Urothelium cell line (cell line): ENCODE measurements at regions not wholly inside any gene's neighbourhood (a gene's known extent, or its start where the extent isn't known, plus 50 kb on each side); places are given as distances from the start of the nearest gene placed in this dataset.

Source experiments
- DNase-seq: peaks from one replicate; pipeline ENCODE4 v3.0.0; 2011; ENCODE audit warnings: low spot score, mixed read lengths
- FAIRE-seq: peaks from 2 replicates; lab custom pipeline; 2011; peaks lifted over from hg19 to GRCh38; lab: Jason Lieb, UNC

DNA sequence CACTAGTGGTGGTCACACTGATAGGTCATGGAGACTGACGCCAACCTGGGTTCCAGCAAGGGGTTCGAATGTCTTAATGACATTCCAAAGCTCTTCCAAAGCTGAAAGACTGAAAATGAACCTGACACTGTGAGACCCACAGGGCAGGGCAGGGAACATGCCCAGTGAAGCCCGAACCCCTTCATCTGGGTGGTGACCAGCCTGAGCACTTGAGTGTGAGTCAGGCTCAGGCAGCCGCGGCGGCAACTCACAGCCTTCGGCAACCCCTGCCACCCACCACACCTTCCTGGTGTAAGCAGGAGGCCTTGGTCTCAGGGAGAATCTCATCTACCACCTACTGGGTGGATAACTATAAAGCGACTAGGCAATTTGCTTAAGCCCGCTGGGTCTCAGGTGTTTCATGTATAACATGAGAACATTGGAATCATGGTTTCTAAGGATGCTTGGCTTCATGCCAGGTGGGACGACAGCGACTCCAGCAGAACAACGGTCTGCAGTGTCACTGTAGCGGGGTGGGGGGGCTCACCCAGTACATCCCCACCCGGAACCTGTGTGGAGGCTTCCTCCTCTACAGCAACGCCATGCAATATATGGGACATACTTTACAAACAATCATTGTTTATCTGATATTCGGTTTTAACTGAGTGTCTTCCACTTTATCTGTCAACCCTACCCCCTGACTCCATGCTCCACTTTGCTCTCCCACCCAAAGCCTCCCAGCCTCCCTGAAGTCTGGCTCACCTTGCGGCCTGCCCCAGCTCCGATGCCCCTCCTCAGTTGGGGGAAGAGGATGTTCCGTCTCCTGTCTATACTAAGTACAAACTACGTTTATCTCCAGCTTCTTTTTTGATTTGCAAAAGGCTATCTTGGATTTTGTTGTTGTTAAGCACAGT, 125.0 kb upstream of the MEF2A start:
- FAIRE-seq (no peak), DNase-seq (no peak)

DNA sequence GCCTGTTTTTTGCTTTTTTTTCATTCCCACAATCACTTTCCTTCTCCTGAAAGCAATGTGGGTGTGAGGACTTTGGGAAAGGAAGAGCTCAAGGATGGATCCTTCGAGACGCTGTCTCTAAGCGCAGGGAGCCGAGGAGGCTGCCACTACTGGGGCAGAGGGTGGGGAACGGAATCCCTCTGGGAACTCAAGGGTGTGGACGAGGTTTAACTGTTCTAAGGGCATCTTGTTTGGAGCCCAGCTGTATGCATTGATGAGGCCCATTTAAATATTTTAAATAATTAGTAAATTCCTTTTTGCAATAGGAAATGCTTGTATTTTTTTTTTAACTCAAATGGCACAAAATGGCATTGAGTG, 124.4 kb upstream of the MEF2A start:
- DNase-seq (no peak), FAIRE-seq (no peak)

DNA sequence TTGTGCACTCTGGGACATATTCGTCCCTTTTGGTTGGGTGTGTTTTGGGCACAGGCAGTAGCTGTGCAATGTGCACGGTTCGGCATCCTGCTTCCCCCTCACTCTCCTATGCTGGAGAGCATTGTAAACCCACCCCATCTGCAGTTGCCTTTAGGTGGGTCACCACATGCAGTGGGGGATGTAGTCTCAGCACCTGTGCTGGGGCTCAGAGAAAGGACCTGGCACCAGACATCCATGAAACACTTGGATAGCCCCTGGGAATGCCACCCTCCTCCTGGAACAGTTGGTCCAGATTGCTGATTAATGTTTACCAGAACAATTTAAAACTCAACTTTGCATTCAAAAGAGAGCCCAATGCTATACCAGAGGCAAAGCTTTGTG, 123.9 kb upstream of the MEF2A start:
- FAIRE-seq (no peak), DNase-seq (no peak)

DNA sequence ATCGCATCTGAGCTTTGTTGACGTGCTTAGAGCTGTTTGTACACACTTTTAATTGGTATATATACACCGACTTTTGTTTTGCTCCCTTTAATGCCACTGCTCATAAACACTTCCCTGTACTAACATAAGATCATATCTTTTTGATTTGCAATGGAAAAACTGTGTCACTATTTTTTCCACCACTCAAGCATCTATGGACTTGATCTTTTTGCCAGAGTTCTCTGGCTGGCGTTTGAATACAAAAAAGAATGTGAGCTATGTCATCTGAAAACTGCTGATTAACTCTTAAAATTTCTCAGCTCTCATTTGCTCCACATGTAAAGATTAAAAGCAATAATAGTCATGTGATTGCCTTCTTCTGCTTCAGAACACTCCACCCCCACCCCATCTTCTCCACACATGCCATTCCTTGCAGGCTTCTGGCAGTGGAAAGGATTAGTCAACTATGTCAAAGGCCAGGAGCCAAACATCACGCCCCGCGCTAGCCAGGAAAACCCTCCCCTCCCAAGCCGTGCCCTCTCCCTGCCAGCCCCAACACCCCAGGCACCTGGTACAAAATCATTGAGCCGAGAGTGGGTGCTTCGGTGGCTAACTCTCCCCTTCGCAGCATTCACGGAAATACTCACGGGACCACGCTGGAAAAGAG, 123.4 kb upstream of the MEF2A start:
- FAIRE-seq (peak; percentile 91), DNase-seq (peak; percentile 89)

DNA sequence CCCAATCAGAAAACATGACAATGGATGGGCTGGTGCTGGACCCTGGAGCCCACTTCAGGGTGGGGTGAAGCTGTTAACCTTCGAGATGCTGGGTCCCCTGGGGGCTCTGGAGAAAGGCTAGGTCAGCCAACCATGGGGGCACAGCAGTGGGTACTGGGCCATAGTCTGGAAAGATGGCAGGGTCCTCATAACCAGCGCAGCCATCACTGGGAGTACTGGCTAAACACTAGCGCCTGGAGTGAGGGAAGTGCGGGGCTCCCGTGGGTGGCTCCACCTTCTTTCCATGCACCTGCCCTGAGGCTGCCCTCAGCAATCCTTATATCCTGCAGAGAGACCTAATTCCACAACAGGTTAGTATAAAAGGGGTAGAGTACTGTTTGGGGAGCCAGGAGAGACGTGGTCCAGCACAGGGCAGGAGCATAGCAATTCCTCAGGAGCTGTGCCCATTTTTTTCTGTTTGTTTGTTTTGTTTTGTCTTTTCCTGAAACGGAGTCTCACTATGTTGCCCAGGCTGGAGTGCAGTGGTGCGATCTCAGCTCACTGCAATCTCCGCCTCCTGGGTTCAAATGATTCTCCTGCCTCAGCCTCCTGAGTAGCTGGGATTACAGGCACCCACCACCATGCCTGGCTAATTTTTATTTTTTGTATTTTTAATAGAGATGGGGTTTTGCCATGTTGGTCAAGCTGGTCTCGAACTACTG, 122.6 kb upstream of the MEF2A start:
- DNase-seq = no peak
- no peak for FAIRE-seq

DNA sequence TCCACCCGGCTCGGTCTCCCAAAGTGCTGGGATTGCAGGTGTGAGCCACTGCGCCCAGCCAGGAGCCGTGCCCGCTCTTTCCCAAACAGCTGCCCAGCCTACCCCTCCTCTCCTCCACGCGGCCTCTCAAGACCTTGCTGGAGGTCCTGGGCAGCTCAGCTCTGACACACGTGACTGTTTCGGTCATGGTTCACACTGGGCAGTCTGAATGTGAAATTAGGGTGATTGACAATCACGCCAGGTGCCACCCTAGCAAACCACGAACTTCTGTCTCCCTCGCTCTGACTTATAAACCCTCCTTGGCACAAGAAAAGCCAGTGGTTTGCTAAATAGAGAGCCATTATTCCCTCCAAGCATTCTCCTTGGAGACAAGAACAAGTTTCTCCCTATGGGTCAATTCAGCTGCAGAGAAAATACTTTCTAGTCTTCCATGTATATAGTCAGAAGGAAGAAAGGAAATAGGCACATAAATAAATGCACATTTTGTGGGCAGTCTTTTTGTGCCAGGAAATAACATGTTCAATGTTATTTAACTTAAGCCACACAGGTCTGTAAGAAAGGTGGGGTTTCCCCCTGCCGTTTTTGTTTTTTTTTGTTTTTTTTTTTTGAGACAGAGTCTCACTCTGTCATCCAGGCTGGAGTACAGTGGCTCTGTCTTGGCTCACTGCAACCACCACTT, 121.9 kb upstream of the MEF2A start:
- DNase-seq = no peak
- FAIRE-seq = no peak

DNA sequence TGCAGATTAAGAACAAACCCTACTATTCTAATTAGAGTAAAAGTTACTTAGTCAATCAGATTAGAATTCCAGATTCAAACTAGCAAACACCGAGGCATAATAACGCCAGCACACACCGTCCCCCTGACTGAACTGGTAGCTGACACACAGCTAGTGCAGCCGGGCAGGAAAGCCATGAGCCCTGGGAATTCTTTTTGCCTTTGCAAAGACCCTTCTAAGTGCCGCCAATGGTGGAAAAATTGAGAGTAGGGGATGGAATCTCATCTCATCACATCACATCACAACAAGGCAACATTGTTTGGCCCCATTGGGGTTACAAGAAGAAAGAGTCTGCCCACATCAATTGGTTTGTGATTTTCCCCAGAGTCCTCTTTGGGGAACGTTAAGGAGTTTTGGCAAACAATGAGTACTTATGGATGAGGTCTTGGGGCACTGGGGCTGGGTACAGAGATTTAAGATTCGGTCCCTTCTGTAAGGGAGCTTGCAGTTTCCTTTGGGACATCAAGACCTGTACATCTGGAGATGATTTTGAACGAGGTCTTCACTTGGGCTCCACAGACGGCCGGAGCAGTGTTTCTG, 120.4 kb upstream of the MEF2A start:
- DNase-seq (no peak), FAIRE-seq (no peak)

DNA sequence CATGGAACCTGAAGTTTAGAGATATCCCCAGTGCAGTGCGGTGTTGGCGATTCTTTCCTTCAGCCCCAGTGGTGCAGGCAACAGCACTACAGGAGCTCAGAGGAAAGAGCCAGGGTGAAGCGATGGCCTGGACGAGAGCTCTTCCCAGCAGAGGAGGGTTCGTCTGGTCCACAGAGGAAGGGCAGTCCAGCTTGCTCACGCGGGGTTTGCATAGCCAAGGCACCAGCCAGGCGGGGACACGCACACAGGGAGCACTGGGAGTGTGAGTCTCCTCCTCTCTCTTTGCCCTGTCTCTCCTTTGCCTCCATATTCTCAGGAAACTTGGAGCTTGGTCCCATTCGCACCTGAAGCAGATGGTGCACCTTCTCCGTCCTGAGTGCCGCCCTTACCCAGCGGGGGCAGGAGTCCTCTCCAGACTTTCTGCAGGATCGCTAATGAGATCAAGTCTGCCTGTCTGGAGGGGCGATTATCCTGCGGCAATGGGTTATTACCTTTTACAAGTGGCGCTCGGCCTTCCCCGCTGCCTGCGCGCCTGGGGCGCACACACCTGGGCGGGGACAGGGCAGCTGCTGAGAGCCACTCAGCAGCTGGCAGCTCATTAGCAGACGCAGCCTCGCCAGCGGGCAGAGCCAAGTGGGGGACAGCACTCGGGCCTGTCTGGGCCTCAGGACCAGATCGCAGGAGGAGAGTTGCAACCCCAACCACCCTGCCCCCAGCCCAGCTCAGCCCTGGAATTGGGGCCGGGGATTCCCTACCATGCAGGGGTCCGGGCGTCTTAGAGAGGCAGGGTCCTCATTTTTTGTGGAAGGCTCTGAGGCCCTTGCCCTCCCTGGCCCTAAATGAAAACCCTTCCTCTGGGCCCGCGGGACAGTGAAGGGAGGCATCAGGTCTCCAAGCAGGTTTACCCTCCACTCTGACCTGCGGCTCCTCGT, 119.0 kb upstream of the MEF2A start:
- no peak for FAIRE-seq
- no peak for DNase-seq

DNA sequence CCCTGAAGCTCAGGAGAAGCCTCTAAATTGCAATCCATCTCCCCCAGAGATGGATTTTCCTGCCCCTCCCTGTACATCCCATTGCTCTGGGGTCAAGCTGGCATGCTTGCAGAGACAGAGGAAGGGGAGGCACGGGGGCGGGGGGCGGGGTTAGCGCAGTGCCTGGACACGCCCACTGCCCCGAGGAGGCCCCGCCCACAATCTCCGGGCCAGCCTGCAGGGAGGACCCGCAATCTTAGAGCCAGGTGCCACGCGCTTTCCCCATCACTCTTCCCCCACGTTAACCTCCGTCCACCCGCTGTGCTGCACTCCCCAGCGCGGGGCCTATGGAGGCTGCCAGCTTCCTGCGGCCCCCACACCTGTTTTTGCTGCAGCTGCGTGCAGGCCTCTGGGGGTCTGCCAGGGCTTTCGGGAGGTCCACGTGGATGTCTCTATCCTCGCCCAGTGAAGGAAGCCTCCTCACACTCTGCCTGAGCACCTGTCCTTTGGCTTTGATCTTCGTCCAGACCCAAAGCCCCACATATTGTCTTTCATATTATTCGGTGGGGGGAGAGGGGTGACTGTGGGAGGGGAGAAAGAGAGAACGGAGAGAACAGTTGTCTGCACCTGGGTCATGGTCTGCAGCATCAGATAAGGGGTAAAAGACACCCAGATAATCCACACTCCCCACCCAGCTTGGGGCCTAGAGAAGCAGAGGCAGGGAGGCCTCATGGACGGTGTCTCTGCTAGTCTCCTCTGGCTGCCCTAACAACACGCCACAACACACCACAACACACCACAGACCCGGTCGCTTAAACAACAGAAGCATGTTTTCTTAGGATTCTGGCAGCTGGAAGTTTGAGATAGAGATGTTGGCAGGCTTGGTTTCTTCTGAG, 118.0 kb upstream of the MEF2A start:
- DNase-seq (no peak), FAIRE-seq (no peak)

DNA sequence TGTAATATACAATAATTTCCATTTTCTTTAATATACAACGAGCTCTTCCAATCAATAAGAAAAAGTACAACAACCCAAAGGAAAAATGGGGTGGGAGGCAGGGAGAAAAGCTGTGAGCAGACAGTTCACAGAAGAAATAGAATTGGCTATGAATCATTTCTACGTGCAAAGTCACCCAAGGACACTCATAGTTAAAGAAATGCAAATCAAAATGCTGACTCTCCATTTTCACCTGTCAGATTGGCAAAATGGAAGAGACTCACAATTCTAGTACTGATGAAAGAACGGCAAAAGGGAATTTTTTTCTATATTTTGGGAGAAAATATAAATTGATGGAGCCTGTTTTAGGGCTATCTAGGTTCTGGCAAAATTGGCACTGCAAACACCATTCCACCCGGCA, 116.3 kb upstream of the MEF2A start:
- FAIRE-seq (no peak), DNase-seq (no peak)

DNA sequence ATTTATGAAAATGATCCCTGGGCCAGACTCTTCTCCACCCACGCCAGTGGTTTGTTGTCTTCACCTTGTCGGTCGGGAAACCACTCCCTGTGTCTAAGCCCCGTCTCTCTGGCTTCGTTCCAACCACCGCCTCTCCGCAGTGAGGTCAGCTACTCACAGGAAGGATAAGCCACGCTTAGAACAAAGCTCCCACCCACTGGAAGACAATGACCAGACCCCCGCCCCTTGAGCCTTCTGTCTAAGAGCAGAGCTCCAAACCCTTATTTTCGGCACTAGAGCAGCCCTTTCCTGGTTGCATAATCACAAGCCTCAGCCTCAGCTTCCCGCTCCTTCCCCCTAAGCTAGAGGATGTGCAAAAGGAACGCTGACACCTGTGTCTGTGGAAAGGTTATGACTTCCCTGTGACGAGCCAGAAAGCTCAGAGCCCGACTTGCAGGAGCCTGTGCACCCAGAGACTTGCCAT, 114.9 kb upstream of the MEF2A start:
- DNase-seq (peak; percentile 78), FAIRE-seq (no peak)

DNA sequence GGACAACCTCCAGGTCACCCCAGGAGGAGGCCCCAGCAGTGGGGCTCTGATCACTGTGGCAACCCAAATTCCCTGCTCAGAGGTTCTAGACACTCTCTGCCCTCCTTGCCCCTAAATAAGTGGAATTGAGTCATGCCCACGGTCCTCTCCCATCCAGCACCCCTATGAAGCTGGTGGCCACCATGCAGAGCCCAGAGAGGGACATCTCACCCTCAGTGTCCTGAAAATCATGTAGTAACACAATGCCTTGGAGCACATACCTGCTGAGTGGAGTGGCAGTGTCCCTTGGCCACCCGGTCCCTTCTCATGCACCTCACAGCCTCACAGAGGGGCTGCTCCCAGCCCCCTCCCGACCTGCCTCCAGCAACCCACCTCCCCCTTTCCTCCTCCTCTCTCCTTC, 114.3 kb upstream of the MEF2A start:
- FAIRE-seq (peak; percentile 62), DNase-seq (no peak)

DNA sequence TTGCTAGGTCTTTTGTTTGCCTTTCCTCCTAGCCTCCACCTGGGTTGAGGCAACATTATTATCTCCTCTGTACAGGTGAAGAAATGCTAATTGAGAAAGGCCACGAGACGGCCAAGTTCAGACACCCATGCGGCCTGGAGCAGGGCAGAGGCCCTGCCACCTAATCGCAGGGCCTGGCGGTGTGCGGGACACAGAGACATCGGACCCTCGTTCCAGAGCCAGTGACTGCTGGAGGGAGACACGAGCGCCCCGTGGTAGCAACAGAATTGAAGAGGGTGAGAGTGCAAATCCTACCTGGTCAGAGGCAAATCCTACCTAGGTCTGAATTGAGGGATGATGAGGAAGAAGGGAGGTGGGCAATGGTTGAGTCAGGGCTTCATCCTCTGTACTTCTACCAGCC, 113.8 kb upstream of the MEF2A start:
- no peak for FAIRE-seq
- no peak for DNase-seq

DNA sequence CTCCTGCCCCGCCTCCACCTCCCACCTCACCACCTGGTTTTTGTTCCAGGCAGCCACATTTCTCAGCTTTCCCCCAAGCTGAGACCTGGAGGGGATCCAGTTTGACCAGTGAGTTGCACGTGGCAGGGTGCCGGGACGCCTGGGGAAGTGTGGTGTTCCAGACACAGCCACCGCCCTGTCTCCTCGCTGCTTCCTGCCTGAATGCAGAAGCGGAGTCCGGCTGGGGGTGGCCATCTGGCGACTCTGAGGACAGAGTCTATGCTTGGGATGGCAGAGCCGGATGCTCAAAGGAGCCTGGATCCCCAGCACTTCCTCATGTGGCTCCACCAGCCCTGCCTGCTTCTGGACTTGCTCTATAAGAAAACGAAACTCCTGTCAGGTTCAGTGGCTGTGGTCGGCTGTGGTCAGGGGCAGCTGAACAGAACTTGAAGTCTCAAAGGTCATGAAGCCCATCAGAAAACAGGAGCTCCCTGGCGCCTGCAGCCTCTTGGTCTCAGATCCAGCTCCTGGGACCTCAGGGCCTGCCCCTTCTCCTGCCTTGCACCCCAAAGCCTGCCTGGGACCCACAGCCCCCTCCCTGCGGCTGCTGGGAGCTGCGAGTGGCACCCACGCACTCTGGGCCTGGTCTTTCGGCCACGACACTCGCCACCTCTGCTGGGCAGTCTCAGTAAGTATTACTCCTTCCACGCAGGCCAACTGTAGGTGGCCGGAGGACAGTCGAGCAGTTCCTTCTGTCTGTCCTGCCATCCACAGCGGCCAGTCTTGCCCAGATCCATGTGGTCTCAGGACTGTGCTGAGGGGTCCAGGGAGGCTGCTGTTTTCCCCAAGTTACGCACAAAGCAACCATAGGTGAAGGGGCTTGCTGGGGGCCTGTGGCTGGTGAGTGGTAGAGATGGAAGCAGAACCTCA, 112.8 kb upstream of the MEF2A start:
- DNase-seq = no peak

DNA sequence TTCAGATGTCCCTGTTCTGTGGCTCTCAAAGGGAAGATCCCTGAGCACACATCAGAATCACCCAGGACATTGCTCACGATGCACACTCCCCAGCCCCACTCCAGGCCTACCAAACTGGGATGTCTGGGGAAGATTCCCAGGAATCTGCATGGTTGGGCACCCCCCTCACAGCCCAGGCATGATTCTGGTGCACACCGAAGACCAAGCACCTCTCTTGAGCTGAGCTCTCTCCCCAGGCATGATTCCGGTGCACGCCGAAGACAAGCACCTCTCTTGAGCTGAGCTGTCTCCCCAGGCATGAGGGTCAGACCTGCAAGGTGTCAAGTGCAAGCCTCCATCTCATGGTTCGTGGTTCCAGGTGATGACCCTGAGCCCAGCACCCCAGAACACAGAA, 112.2 kb upstream of the MEF2A start:
- DNase-seq (no peak), FAIRE-seq (no peak)

More for the DNA sequence above, 112.8 kb upstream of the MEF2A start:
- FAIRE-seq = peak; percentile 9

DNA sequence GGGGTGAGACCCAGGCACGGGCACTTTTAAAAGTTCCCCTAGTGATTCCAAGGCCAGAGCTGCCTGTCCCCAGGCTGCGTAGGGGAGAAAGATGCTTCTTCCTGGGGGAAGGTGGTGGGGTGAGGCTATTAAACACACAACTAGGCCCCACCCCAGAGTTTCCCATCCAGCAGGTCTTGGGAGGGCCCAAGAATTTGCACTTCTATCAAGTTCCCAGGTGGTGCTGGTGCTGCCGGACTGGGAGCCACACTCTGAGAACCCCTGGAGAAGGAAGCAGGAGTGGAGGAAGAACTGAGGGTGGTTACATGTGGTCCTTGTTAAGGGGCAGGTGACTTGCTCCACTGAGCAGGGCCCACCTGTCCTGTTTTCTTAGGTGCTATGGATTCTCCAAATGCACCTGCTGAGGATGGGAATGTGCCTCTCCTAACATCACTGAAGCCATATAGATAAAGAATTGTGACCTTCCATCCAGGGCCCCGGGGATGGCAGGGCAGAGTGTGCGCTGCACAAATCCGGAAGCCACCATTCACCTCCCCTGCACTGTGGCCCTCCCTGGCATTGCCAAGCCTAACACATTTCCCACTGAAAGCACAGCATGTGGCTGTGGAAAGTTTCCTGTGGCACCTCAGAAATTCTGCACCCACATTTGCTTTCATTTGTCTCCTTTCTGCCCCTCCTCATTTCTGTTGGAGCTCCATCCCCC, 111.5 kb upstream of the MEF2A start:
- no peak for FAIRE-seq

More for the DNA sequence above, 111.5 kb upstream of the MEF2A start:
- no peak for DNase-seq
